ENCODE measurements at regions not wholly inside any gene's neighbourhood (a gene's known extent, or its start where the extent isn't known, plus 50 kb on each side); places are given as distances from the start of the nearest gene placed in this dataset.

DNA sequence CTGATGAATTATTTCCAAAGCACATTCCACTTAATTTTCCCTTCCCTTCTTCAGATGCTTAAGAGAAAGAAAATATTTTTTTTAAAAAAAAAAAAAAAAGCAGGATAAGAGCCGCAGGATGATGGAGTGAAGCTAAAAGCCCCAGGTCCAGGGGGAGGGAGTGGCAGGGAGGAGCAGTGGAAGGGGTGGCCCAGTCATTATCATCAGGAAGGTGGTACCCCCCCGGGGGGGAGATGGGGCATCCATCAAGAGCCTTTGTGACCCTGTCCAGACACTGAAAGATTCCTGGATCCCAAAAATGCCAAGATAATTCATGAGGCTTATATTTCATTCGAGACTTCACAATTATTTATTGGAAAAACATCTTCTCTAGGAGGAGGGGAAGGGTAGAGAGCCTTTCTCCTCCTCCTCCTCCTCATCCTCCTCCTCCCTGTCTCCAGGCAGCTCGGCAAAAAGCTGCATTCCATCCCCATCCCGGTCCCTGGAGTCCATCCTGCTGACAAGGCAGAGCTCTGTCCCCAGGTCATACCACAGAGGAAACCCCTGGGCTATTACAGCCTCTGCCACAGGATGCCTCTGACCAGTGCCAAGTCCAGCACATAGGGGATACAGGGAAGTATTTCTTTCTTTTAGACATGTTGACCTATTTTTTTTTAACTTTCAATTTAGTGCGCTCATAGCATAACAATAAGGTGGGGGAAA, 125.3 kb downstream of the TWIST2 start:
- Histone ChIP-seq H3K27ac (ENCODE audit: insufficient read depth, low read length) (no peak overlapping the region), H2BK15ac (ENCODE audit: low read depth, low read length) (no peak overlapping the region; the same call in 2 of the 3 replicates), H3K4ac (ENCODE audit: low read depth, low read length) (peak overlapping the region; percentile 51; the same call in 1 of the 2 replicates), H3K4me1 (ENCODE audit: control insufficient read depth, insufficient read depth, low read length) (peaks cover 10% of the 10 kb centered on the region), H2AK5ac (ENCODE audit: low read depth, low read length) (peak overlapping the region; percentile 58; the same call in 1 of the 2 replicates), H2BK20ac (ENCODE audit: low read depth, low read length) (peak overlapping the region; percentile 20; the same call in 1 of the 2 replicates), H3K23ac (ENCODE audit: low read depth, low read length) (no peak overlapping the region), H3K56ac (ENCODE audit: extremely low read depth, insufficient read depth, low read length) (no peak overlapping the region; the same call in 1 of the 2 replicates), H4K5ac (ENCODE audit: low read depth, low read length) (no peak overlapping the region), H3K4me2 (ENCODE audit: low read depth, low read length) (no peak overlapping the region), H3K9ac (ENCODE audit: low read depth, low read length) (no peak overlapping the region), H2BK5ac (ENCODE audit: low read depth, low read length, poor library complexity, severe bottlenecking) (no peak overlapping the region), H3K79me1 (ENCODE audit: low read depth in 1 of 2, low read length in 2 of 2) (no peaks in the 10 kb centered on the region), H4K8ac (ENCODE audit: low read depth in 2 of 2, low read length in 2 of 2) (no peak overlapping the region), H3K18ac (ENCODE audit: low read depth, low read length) (no peak overlapping the region), H2BK120ac (ENCODE audit: low read depth, low read length) (no peak overlapping the region), H3K9me3 (ENCODE audit: control insufficient read depth, insufficient read depth, low read length) (no peaks in the 10 kb centered on the region), H4K20me1 (ENCODE audit: insufficient read depth, low read length) (no peaks in the 10 kb centered on the region), H2AK9ac (replicated peaks; ENCODE audit: low read depth, low read length, poor library complexity) (no peak overlapping the region), H3K36me3 (ENCODE audit: control insufficient read depth, insufficient read depth, low read length) (no peaks in the 10 kb centered on the region), H3K27me3 (ENCODE audit: control insufficient read depth, insufficient read depth, low read length) (no peaks in the 10 kb centered on the region; the same call in 1 of the 2 replicates), H3K4me3 (ENCODE audit: insufficient read depth, low read depth, low read length) (no peak overlapping the region), H3K9me1 (ENCODE audit: insufficient read depth, low read length) (peaks cover 3% of the 10 kb centered on the region; the same call in 1 of the 2 replicates), H2AFZ (replicated peaks; ENCODE audit: low read length, poor library complexity) (no peak overlapping the region), H3K14ac (replicated peaks; ENCODE audit: low read depth, low read length) (no peak overlapping the region), H4K91ac (ENCODE audit: insufficient read depth, low read depth, low read length) (no peak overlapping the region)
- no TSS peak for BruUV-seq (replicated peaks)
- dilution Hi-C loops (cut with HindIII; ENCODE audit: low sequenced_read_pairs, unreplicated experiment) (no loop called here), intact Hi-C loops (cut with micrococcal nuclease) (loop anchor here (10.0 kb wide), 2 partner anchors 188 to 248 kb away; no protein-coding TSS in a partner anchor), in situ Hi-C loops (cut with MboI; ENCODE audit: low sequenced_read_pairs) (loop anchor here (25.0 kb wide), 1 partner anchor 611 kb away; no protein-coding TSS in a partner anchor)
- DNase-seq: peak; percentile 26
- no peak for TF ChIP-seq FOS (IDR thresholded peaks at IDR 0.05; ENCODE audit: low read depth, low read length)
- TF ChIP-seq MAFK (IDR thresholded peaks at IDR 0.05; ENCODE audit: low read depth, low read length): peak; percentile 44; the same call in 1 of the 2 replicates
- ChIA-PET POLR2A (ENCODE audit: unreplicated experiment) (no interaction called here), CTCF (interaction anchor here (1.1 kb wide), 1 partner anchor 54 kb away, joined by 3 read pairs; no protein-coding TSS in a partner anchor)
- WGBS, 2 experiments (ENCODE audit: extremely low coverage in 2 of 2, insufficient read length in 1 of 2): no CpG with 5 or more reads among the region's 6 CpGs
- ATAC-seq (ENCODE audit: low read depth): peak; percentile 18
